ENCODE measurements at regions not wholly inside any gene's neighbourhood (a gene's known extent, or its start where the extent isn't known, plus 50 kb on each side); places are given as distances from the start of the nearest gene placed in this dataset.
A peak's percentile ranks its signal among the peaks of the same experiment; 100 is the strongest.

GRCh38 chr15:29939404-29939803 lies 117.1 kb upstream of the TJP1 start:
- no peak overlapping the region for H3K4me3 ChIP-seq (replicated peaks; ENCODE audit: low read depth, low read length)
- TF ChIP-seq, protein P1, sequence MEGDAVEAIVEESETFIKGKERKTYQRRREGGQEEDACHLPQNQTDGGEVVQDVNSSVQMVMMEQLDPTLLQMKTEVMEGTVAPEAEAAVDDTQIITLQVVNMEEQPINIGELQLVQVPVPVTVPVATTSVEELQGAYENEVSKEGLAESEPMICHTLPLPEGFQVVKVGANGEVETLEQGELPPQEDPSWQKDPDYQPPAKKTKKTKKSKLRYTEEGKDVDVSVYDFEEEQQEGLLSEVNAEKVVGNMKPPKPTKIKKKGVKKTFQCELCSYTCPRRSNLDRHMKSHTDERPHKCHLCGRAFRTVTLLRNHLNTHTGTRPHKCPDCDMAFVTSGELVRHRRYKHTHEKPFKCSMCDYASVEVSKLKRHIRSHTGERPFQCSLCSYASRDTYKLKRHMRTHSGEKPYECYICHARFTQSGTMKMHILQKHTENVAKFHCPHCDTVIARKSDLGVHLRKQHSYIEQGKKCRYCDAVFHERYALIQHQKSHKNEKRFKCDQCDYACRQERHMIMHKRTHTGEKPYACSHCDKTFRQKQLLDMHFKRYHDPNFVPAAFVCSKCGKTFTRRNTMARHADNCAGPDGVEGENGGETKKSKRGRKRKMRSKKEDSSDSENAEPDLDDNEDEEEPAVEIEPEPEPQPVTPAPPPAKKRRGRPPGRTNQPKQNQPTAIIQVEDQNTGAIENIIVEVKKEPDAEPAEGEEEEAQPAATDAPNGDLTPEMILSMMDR (IDR thresholded peaks at IDR 0.05; ENCODE audit: low read depth, low read length, missing control alignments), result no peak
- DNase-seq (ENCODE audit: extremely low read depth, low read depth), result no peak

GRCh38 chr15:29938361-29939335 lies 116.4 kb upstream of the TJP1 start:
- no peak for DNase-seq (ENCODE audit: extremely low read depth, low read depth)
- no peak overlapping the region for H3K4me3 ChIP-seq (replicated peaks; ENCODE audit: low read depth, low read length)
- TF ChIP-seq, protein P1 (IDR thresholded peaks at IDR 0.05; ENCODE audit: low read depth, low read length, missing control alignments), result peak; percentile 32

DNA sequence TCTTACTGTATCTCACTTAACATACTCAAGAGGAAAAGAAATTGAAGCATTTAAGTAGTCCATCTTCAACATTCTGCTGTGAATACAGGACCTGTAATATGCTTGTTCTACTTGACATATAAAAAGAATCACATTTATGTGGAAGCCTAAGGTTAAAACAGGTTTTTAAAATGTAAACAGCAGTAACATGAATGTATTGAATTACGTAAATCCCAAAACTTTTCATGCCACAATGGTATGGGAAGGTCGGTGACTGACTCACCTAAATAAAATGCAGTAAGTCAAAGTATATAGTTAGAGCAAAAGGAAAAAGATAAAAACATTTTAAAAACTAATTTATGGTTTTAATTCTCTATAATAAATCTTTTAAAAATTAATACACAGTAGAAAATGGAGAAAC lies 115.7 kb upstream of the TJP1 start:
- no peak for DNase-seq (ENCODE audit: extremely low read depth, low read depth)
- TF ChIP-seq, protein P1 (IDR thresholded peaks at IDR 0.05; ENCODE audit: low read depth, low read length, missing control alignments), result no peak
- H3K4me3 ChIP-seq (replicated peaks; ENCODE audit: low read depth, low read length), result no peak overlapping the region

GRCh38 chr15:29936353-29937049 lies 114.2 kb upstream of the TJP1 start:
- no peak overlapping the region for H3K4me3 ChIP-seq (replicated peaks; ENCODE audit: low read depth, low read length)
- TF ChIP-seq, protein P1 (IDR thresholded peaks at IDR 0.05; ENCODE audit: low read depth, low read length, missing control alignments), result no peak
- DNase-seq (ENCODE audit: extremely low read depth, low read depth), result no peak

GRCh38 chr15:29935296-29936004 lies 113.2 kb upstream of the TJP1 start:
- TF ChIP-seq, protein P1 (IDR thresholded peaks at IDR 0.05; ENCODE audit: low read depth, low read length, missing control alignments), result no peak
- no peak for DNase-seq (ENCODE audit: extremely low read depth, low read depth)
- H3K4me3 ChIP-seq (replicated peaks; ENCODE audit: low read depth, low read length), result no peak overlapping the region

- no peak for DNase-seq (ENCODE audit: extremely low read depth, low read depth)
- H3K4me3 ChIP-seq (replicated peaks; ENCODE audit: low read depth, low read length), result no peak overlapping the region
- TF ChIP-seq, protein P1 (IDR thresholded peaks at IDR 0.05; ENCODE audit: low read depth, low read length, missing control alignments), result no peak
Measured at GRCh38 chr15:29934251-29934650, 112.0 kb upstream of the TJP1 start.
